AG09309 (cell line): ENCODE measurements at regions not wholly inside any gene's neighbourhood (a gene's known extent, or its start where the extent isn't known, plus 50 kb on each side); places are given as distances from the start of the nearest gene placed in this dataset.

Experiments used
- DNase-seq: peaks from one replicate; pipeline ENCODE4 v3.0.0-alpha.2; 2010; ENCODE audit warnings: low read depth
- H3K4me3 ChIP-seq: 2 replicates; pipeline ENCODE4 v1.5.1; 2011; ENCODE audit warnings: mild to moderate bottlenecking, low read depth, low read length, moderate library complexity; ENCODE audit not compliant: control insufficient read depth
- CTCF ChIP-seq: IDR thresholded peaks from 2 replicates; pipeline ENCODE4 v1.5.1; 2011; ENCODE audit warnings: mild to moderate bottlenecking, low read depth, low read length, inconsistent platforms; ENCODE audit not compliant: insufficient read depth, control insufficient read depth; ENCODE audit errors: missing control alignments

GRCh38 chr15:81948751-81949150, 97.1 kb downstream of the MEX3B start:
- no peak overlapping the region for H3K4me3 ChIP-seq
- no peak for DNase-seq
- TF ChIP-seq CTCF: no peak

GRCh38 chr15:81948222-81948621, 97.6 kb downstream of the MEX3B start:
- no peak for TF ChIP-seq CTCF
- no peak overlapping the region for H3K4me3 ChIP-seq
- DNase-seq: no peak

- H3K4me3 ChIP-seq: no peak overlapping the region
- no peak for TF ChIP-seq CTCF
- peak; percentile 62 for DNase-seq
Measured at GRCh38 chr15:81947548-81947947, 98.3 kb downstream of the MEX3B start.

GRCh38 chr15:81945014-81945615, 100.7 kb downstream of the MEX3B start:
- H3K4me3 ChIP-seq: no peak overlapping the region
- TF ChIP-seq CTCF: no peak
- DNase-seq: no peak

GRCh38 chr15:81942655-81943195, 103.1 kb downstream of the MEX3B start:
- TF ChIP-seq CTCF: no peak

GRCh38 chr15:81942157-81942556, 103.7 kb downstream of the MEX3B start:
- no peak for TF ChIP-seq CTCF
- no peak for DNase-seq
- no peak overlapping the region for H3K4me3 ChIP-seq

More at GRCh38 chr15:81942655-81943195, 103.1 kb downstream of the MEX3B start:
- no peak for DNase-seq
- no peak overlapping the region for H3K4me3 ChIP-seq

GRCh38 chr15:81941479-81941878, 104.3 kb downstream of the MEX3B start:
- no peak for TF ChIP-seq CTCF
- no peak for DNase-seq
- no peak overlapping the region for H3K4me3 ChIP-seq
